GM12878 (cell line): ENCODE measurements at regions not wholly inside any gene's neighbourhood (a gene's known extent, or its start where the extent isn't known, plus 50 kb on each side); places are given as distances from the start of the nearest gene placed in this dataset.

ENCODE experiments used
- ATF3 ChIP-seq: IDR thresholded peaks from 2 replicates; pipeline ENCODE4 v1.6.1; 2011; ENCODE audit warnings: low read depth, mild to moderate bottlenecking, low read length, moderate library complexity, borderline replicate concordance; ENCODE audit errors: extremely low read depth
- CBX3 ChIP-seq: fragments of 200-600 bp; sonication (generic); IDR thresholded peaks from 2 replicates; pipeline ENCODE4 v1.6.1; 2016; ENCODE audit warnings: low read depth, borderline replicate concordance
- CREM ChIP-seq: IDR thresholded peaks from 2 replicates; pipeline ENCODE4 v1.6.1; 2014; ENCODE audit warnings: antibody characterized with exemption, low read depth
- E2F4 ChIP-seq: IDR thresholded peaks from 2 replicates; pipeline ENCODE4 v1.6.1; 2012; ENCODE audit warnings: low read depth, low read length, improper control_type of control experiment
- HSF1 ChIP-seq: fragments of 150-350 bp; IDR thresholded peaks from 2 replicates; pipeline ENCODE4 v1.6.1; 2014; ENCODE audit warnings: mild to moderate bottlenecking, low read depth, low read length
- NKRF ChIP-seq: fragments of 450-650 bp; conservative IDR thresholded peaks from 2 replicates; pipeline ENCODE4 v1.6.1; 2017; ENCODE audit warnings: mild to moderate bottlenecking, moderate library complexity
- PBX3 ChIP-seq: IDR thresholded peaks from 2 replicates; pipeline ENCODE4 v1.6.1; 2011; ENCODE audit warnings: mild to moderate bottlenecking, low read depth, low read length, moderate library complexity; ENCODE audit not compliant: insufficient replicate concordance
- REST ChIP-seq: IDR thresholded peaks from 2 replicates; pipeline ENCODE4 v1.6.1; 2012; ENCODE audit warnings: mild to moderate bottlenecking, low read depth, low read length
- RFX5 ChIP-seq: IDR thresholded peaks from 2 replicates; pipeline ENCODE4 v1.6.1; 2011; ENCODE audit warnings: low read depth, low read length, improper control_type of control experiment
- SIN3A ChIP-seq: IDR thresholded peaks from 2 replicates; pipeline ENCODE4 v1.6.1; 2012; ENCODE audit warnings: low read depth, low read length, improper control_type of control experiment
- SKIL ChIP-seq: fragments of 450-650 bp; IDR thresholded peaks from 2 replicates; pipeline ENCODE4 v1.6.1; 2017; ENCODE audit warnings: mild to moderate bottlenecking, low read depth, inconsistent platforms; ENCODE audit not compliant: poor library complexity, severe bottlenecking
- SPI1 ChIP-seq: IDR thresholded peaks from 2 replicates; pipeline ENCODE4 v1.6.1; 2011; ENCODE audit warnings: low read depth, mild to moderate bottlenecking, low read length, moderate library complexity, borderline replicate concordance; ENCODE audit not compliant: insufficient read depth
- SUPT20H ChIP-seq: IDR thresholded peaks from 2 replicates; pipeline ENCODE4 v1.6.1; 2011; ENCODE audit warnings: low read depth, mild to moderate bottlenecking, low read length, moderate library complexity, borderline replicate concordance; ENCODE audit not compliant: control insufficient read depth

GRCh38 chr2:12008425-12009061 is 262.1 kb downstream of the LPIN1 start (continued):
- TF ChIP-seq NKRF (no peak), CREM (peak; percentile 52; the same call in 1 of the 2 replicates), HSF1 (no peak), PBX3 (no peak), SUPT20H (no peak), CBX3 (no peak), SIN3A (no peak), E2F4 (no peak), SKIL (peak; percentile 85), ATF3 (no peak), REST (no peak), SPI1 (peak; percentile 57; the same call in 1 of the 2 replicates), RFX5 (no peak)
